ENCODE measurements at regions not wholly inside any gene's neighbourhood (a gene's known extent, or its start where the extent isn't known, plus 50 kb on each side); places are given as distances from the start of the nearest gene placed in this dataset.

GRCh38 chr1:79376106-79376505 is 369.6 kb upstream of the ADGRL4 start:
- peaks cover 0 to 5% (median 0%) of the 10 kb centered on the region in 9 donors for H3K4me1 ChIP-seq
- no peak overlapping the region for H3K27ac ChIP-seq
- H3K4me3 ChIP-seq: no peak overlapping the region
- no peak for TF ChIP-seq CTCF (IDR thresholded peaks at IDR 0.05)
- H3K36me3 ChIP-seq: no peaks in the 10 kb centered on the region
- WGBS, 2 donors: 89 to 93% methylated on average over 1 of the region's 1 CpG
- no peak for ATAC-seq
- no peak for DNase-seq
- H3K9me3 ChIP-seq: no peaks in the 10 kb centered on the region
- no peaks in the 10 kb centered on the region for H3K27me3 ChIP-seq
- intact Hi-C loops (cut with DNase I): no loop called here

GRCh38 chr1:79375352-79375751 is 368.8 kb upstream of the ADGRL4 start:
- TF ChIP-seq CTCF (IDR thresholded peaks at IDR 0.05): no peak
- Histone ChIP-seq H3K36me3 (no peaks in the 10 kb centered on the region), H3K27ac (no peak overlapping the region), H3K27me3 (no peaks in the 10 kb centered on the region), H3K4me1 (peaks cover 0 to 5% (median 0%) of the 10 kb centered on the region in 9 donors), H3K9me3 (no peaks in the 10 kb centered on the region), H3K4me3 (no peak overlapping the region)
- WGBS, 2 donors: 29 to 51% methylated on average over 1 of the region's 1 CpG
- ATAC-seq (no peak), DNase-seq (no peak)
- intact Hi-C loops (cut with DNase I): no loop called here

GRCh38 chr1:79374397-79374796 is 367.9 kb upstream of the ADGRL4 start:
- 20 to 41% methylated on average over 1 of the region's 1 CpG for WGBS, 2 donors
- ATAC-seq: no peak
- no peak overlapping the region for H3K4me3 ChIP-seq

GRCh38 chr1:79373481-79374125 is 367.1 kb upstream of the ADGRL4 start:
- no peak overlapping the region for H3K4me3 ChIP-seq
- intact Hi-C loops (cut with DNase I): no loop called here
- TF ChIP-seq CTCF (IDR thresholded peaks at IDR 0.05): no peak
- no peaks in the 10 kb centered on the region for H3K9me3 ChIP-seq
- DNase-seq: no peak
- no peaks in the 10 kb centered on the region for H3K36me3 ChIP-seq
- no peak overlapping the region for H3K27ac ChIP-seq
- H3K4me1 ChIP-seq: peaks cover 0 to 5% (median 0%) of the 10 kb centered on the region in 9 donors
- H3K27me3 ChIP-seq: no peaks in the 10 kb centered on the region
- ATAC-seq: no peak
- 26 to 32% methylated on average over 2 of the region's 2 CpGs for WGBS, 2 donors

More at GRCh38 chr1:79374397-79374796, 367.9 kb upstream of the ADGRL4 start:
- no peak for TF ChIP-seq CTCF (IDR thresholded peaks at IDR 0.05)
- Histone ChIP-seq H3K4me1 (peaks cover 0 to 5% (median 0%) of the 10 kb centered on the region in 9 donors), H3K27ac (no peak overlapping the region), H3K36me3 (no peaks in the 10 kb centered on the region), H3K27me3 (no peaks in the 10 kb centered on the region), H3K9me3 (no peaks in the 10 kb centered on the region)
- no peak for DNase-seq
- intact Hi-C loops (cut with DNase I): no loop called here
